ENCODE measurements at regions not wholly inside any gene's neighbourhood (a gene's known extent, or its start where the extent isn't known, plus 50 kb on each side); places are given as distances from the start of the nearest gene placed in this dataset.

DNA sequence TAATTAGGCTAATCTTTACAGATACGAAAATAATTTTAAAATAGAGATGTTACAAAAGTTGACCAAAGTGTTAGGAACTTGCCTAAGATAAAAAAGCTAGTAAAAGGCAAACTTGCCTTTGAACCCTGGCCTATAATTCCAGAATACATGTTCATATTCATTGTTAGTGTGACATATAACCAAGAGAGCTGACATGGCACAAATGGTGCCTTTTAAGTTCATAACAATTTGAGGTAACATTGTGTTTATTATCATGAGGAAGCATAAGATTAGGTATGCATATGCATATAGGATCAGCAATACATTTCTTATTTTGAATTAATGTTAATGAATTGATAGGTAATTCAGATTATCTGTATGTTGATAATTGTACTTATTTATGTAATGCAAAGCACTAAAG lies 1537.9 kb upstream of the PRR20A start:
- TF ChIP-seq, protein P1, sequence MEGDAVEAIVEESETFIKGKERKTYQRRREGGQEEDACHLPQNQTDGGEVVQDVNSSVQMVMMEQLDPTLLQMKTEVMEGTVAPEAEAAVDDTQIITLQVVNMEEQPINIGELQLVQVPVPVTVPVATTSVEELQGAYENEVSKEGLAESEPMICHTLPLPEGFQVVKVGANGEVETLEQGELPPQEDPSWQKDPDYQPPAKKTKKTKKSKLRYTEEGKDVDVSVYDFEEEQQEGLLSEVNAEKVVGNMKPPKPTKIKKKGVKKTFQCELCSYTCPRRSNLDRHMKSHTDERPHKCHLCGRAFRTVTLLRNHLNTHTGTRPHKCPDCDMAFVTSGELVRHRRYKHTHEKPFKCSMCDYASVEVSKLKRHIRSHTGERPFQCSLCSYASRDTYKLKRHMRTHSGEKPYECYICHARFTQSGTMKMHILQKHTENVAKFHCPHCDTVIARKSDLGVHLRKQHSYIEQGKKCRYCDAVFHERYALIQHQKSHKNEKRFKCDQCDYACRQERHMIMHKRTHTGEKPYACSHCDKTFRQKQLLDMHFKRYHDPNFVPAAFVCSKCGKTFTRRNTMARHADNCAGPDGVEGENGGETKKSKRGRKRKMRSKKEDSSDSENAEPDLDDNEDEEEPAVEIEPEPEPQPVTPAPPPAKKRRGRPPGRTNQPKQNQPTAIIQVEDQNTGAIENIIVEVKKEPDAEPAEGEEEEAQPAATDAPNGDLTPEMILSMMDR (IDR thresholded peaks at IDR 0.05), result no peak
- TF ChIP-seq POLR2A (IDR thresholded peaks at IDR 0.05), result no peak

Measured in thyroid gland (tissue), 4 donors.